ENCODE measurements at regions not wholly inside any gene's neighbourhood (a gene's known extent, or its start where the extent isn't known, plus 50 kb on each side); places are given as distances from the start of the nearest gene placed in this dataset.

GRCh38 chr15:93213281-93213680 lies 124.3 kb upstream of the RGMA start:
- DNase-seq (ENCODE audit: low spot score in 2 of 2): no peak
- no peaks in the 10 kb centered on the region for H3K4me1 ChIP-seq
- TF ChIP-seq POLR2AphosphoS5 (IDR thresholded peaks at IDR 0.05) (no peak), CTCF (IDR thresholded peaks at IDR 0.05) (no peak), POLR2A (IDR thresholded peaks at IDR 0.05) (no peak)
- intact Hi-C loops (cut with DNase I; ENCODE audit: low total_unique reads): no loop called here
- no peak overlapping the region for H3K4me3 ChIP-seq
- H3K27me3 ChIP-seq: no peaks in the 10 kb centered on the region
- no peak overlapping the region for H3K27ac ChIP-seq
- no peaks in the 10 kb centered on the region for H3K36me3 ChIP-seq
- H3K9me3 ChIP-seq: no peaks in the 10 kb centered on the region

DNA sequence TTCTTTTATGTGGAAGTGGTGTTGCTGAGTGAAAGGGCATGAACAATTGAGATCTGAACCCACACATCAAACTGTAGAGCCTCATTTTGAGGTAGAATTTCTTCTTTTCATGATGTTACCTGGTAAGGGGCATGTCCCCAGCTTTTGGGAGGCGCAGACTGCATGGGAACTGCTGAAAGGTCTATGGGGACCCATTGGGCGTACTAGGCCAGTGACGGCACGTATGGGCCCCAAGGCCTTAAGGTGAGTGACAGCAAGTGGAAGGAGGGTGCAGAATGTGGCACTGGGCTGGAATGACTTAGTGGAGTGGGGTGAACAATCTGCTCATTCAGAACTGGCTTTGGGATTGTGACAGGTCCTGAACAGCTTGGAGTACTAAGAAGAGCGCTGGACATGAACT lies 123.6 kb upstream of the RGMA start:
- H3K4me3 ChIP-seq: no peak overlapping the region
- H3K4me1 ChIP-seq: no peaks in the 10 kb centered on the region
- TF ChIP-seq POLR2AphosphoS5 (IDR thresholded peaks at IDR 0.05): no peak
- no peak for TF ChIP-seq CTCF (IDR thresholded peaks at IDR 0.05)
- no peak for TF ChIP-seq POLR2A (IDR thresholded peaks at IDR 0.05)
- no peaks in the 10 kb centered on the region for H3K36me3 ChIP-seq
- no peaks in the 10 kb centered on the region for H3K9me3 ChIP-seq
- H3K27ac ChIP-seq: no peak overlapping the region
- H3K27me3 ChIP-seq: no peaks in the 10 kb centered on the region
- intact Hi-C loops (cut with DNase I; ENCODE audit: low total_unique reads): no loop called here
- DNase-seq (ENCODE audit: low spot score in 2 of 2): no peak

DNA sequence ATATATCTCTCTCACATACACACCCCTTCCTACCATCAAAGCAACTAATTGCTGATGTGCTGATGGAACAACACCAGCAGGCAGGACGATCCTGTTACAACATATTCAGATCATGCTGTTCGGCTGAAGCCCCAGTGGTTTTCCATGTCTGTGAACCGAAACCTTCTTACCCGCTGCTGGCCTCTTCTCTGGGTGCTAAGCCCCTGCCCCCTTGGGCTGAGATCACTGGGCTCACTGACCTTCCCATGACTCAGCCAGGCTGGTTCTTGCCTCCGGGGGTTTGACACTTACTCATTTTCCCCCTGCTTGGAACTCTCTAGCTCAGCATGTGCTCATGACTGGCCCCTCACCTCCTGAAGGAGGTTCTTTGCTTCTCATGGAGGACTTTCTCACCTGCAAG lies 122.0 kb upstream of the RGMA start:
- H3K4me1 ChIP-seq: no peaks in the 10 kb centered on the region
- no peak overlapping the region for H3K27ac ChIP-seq
- H3K27me3 ChIP-seq: no peaks in the 10 kb centered on the region
- TF ChIP-seq POLR2AphosphoS5 (IDR thresholded peaks at IDR 0.05): no peak
- no peak overlapping the region for H3K4me3 ChIP-seq
- intact Hi-C loops (cut with DNase I; ENCODE audit: low total_unique reads): loop anchor here (2.0 kb wide), 1 partner anchor 34 kb away; no protein-coding TSS in a partner anchor
- H3K9me3 ChIP-seq: no peaks in the 10 kb centered on the region
- no peak for DNase-seq (ENCODE audit: low spot score in 2 of 2)
- H3K36me3 ChIP-seq: no peaks in the 10 kb centered on the region

DNA sequence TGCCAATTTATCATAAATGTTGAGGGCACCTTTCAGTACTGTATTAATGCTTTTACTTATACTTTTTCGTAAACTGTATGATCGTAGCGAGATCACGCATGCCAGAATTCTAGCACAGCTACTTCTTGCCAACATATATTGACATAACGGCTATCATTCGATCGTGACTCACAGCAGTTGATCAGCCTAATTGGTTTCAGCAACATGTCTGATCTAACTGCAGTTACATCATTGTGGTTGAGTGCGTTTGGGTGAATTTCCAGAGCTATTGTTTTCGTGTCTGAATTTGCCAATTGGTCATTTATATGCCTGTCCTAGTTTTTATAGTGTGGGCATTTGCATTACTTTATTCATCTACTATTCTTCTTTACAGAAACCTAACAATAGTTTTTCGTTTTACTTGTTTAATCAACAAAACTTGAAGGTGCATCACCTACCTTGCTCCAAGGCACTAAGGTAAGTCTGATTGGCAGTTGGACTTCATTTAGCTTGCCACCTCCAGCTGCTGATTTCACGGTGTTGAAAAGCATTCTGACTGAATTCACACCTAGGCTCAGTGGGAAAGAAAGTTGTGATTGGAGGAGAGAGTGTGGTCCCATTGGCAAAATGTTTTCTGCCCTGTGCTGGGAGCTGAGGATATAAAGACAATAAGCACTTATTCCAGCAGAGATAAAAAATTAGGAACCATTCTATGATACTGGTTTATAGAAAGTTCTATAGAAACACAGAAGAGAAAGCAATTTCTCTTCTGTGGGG lies 120.9 kb upstream of the RGMA start:
- Histone ChIP-seq H3K27me3 (no peaks in the 10 kb centered on the region), H3K36me3 (no peaks in the 10 kb centered on the region)
- no peak for DNase-seq (ENCODE audit: low spot score in 2 of 2)

DNA sequence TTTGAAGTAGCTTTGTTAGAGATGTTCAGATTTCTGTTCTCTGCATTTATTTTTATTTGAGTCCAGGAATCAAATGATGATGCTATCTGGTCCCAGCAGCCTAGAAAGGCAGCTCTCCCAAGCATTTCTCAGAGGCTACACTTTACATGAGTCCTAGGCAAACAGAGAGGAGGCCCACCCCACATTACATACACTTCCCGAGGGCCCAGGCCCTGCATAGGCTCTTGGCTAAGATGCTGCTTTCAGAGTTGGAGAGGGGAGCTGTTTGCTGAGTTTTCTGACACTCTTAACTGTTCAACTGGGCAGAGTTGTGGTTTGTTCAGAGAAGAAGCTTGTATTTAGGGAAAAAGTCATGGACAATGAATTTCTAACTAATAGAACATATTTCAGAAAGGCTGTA lies 117.9 kb upstream of the RGMA start:
- TF ChIP-seq CTCF (IDR thresholded peaks at IDR 0.05) (no peak), POLR2AphosphoS5 (IDR thresholded peaks at IDR 0.05) (no peak), POLR2A (IDR thresholded peaks at IDR 0.05) (no peak)
- intact Hi-C loops (cut with DNase I; ENCODE audit: low total_unique reads): no loop called here
- H3K4me3 ChIP-seq: no peak overlapping the region
- H3K27me3 ChIP-seq: no peaks in the 10 kb centered on the region
- no peaks in the 10 kb centered on the region for H3K9me3 ChIP-seq
- DNase-seq (ENCODE audit: low spot score in 2 of 2): no peak
- H3K36me3 ChIP-seq: no peaks in the 10 kb centered on the region
- no peak overlapping the region for H3K27ac ChIP-seq
- no peaks in the 10 kb centered on the region for H3K4me1 ChIP-seq

More for the DNA sequence above, 120.9 kb upstream of the RGMA start:
- TF ChIP-seq POLR2AphosphoS5 (IDR thresholded peaks at IDR 0.05) (no peak), CTCF (IDR thresholded peaks at IDR 0.05) (no peak), POLR2A (IDR thresholded peaks at IDR 0.05) (no peak)
- Histone ChIP-seq H3K27ac (no peak overlapping the region), H3K4me1 (no peaks in the 10 kb centered on the region), H3K9me3 (no peaks in the 10 kb centered on the region), H3K4me3 (no peak overlapping the region)
- intact Hi-C loops (cut with DNase I; ENCODE audit: low total_unique reads): loop anchor here (2.0 kb wide), 1 partner anchor 35 kb away; no protein-coding TSS in a partner anchor
